Right kidney (tissue), 1 donor: ENCODE measurements at regions not wholly inside any gene's neighbourhood (a gene's known extent, or its start where the extent isn't known, plus 50 kb on each side); places are given as distances from the start of the nearest gene placed in this dataset.

Experiments used
- DNase-seq: peaks from one replicate; pipeline ENCODE4 v3.0.0-alpha.2; 2016

DNA sequence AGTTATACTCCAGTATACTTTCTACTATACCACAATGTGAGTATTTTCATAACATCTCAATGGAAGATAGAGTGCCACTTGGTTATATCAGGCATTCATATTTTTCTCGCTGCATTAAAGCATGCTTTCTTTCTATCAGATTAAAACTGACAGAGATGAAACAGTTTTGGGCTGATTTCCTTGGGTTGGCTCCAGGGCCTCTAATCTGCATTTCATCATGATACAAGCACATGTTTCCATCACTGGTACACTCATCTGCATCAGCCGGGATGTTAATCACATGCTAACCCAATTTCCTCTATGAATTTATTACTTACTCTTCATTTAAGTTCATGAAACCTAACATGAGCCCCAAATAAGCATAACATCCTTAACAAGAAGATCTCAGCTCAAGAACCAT lies 289.0 kb upstream of the DAB1 start:
- no peak for DNase-seq

DNA sequence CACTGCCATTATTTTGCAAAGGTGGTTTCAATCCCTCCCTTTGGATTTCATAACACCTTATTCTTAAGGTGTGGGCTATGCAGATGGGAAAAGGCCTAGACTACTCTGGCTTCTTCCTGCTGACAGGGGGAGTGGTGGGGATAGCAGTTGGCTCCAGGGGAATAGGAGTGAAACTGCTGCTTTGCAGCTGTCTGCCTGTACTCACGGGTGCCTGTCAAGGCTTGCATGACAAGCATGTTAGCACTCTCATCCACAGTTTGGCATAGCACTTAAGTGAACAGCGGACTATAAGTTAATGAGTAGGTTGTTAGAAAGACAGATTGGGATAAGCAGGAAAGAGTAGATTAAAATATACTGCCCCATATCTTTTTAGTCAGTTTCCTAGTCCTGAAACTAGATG lies 287.5 kb upstream of the DAB1 start:
- no peak for DNase-seq

DNA sequence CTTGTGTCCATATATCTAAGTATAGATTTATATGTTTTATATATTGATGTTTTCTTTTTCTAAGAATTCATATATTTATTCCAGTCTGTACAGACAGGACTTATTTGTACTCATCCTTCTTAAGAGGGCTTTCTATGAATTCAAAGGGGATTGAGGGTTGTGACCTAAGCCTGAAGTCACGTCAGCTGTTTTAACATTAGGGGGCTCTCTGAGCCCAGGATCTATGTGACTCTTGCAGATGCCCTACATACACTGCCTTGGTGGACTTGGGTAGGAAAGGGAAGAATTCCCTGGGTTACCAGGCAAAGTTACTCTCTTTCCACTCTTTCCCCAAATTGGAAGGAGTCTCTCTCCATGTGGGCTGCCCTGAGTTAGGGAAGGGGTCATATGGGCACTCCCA lies 283.8 kb upstream of the DAB1 start:
- DNase-seq, result no peak

DNA sequence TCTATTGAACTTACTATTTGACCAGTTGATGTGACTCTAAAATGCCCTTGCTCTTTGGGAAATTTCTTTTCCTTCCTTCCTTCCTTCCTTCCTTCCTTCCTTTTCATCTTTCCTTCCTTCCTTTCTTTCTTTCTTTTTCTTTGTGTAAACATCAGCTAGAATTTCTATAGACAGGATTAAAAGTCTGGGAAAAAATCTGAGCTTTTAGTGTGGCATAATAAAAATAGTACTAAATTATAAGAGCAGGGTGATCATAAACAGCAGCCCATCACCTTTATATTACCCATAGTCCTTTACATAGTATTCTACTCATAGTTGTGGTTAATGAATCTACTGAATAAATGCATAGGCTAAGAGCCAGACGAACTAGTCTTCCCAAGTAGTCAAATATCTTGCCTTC lies 281.0 kb upstream of the DAB1 start:
- no peak for DNase-seq

DNA sequence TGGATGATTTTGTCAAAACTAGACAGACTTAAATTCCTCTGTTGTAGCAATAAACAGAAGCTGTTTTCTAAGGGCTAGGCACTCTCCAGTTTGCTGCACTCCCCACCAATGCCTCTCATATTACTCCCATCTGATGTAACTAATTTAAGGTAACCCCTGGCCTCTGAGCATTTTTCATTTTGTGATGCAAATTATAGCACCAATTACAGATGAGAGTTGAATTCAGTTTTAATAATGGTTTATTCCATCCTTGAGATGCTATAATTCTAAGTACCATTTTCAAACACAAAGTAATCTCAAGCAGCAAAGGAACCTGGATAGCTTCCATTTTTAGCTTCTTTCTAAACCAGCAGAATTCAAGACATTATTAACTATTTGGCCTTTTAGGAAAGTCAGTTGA lies 280.4 kb upstream of the DAB1 start:
- no peak for DNase-seq

DNA sequence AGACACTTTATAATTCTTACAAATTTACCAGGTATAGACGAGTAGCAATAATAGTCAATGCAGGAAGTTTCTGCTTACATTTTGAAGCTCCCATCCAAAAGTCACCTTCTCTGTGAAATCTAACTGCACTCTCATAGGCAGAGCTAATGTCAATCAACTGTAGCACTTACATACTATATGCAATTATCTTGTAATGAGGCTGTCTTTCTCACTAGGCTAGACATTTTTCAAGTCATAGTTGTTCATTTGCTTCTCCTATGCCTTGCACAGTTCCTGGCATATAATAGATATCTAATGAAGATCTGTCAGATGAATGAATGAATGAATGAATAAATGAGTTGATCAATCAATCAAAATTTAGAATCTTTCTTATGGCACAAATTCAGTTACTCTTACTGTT lies 273.0 kb upstream of the DAB1 start:
- DNase-seq, result no peak

DNA sequence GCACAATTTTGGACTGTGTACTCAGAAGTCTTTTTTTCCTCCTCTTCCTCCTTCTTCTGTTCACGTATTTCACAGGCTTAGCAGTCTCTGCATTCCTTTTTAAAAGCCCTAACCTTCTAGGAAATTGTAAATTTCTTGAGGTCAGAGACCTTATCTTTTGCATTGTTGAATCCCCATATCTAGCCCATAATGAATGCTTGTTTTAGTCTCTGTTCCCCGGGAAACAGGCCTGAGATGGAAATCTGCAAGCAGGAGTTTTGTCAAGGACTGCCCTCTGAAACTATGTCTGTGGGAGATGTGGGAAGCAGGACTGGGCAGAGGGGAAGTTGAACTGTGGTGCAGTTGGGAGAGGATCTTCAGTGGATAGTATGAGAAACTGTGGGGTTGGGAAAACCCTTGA lies 272.2 kb upstream of the DAB1 start:
- DNase-seq, result no peak

DNA sequence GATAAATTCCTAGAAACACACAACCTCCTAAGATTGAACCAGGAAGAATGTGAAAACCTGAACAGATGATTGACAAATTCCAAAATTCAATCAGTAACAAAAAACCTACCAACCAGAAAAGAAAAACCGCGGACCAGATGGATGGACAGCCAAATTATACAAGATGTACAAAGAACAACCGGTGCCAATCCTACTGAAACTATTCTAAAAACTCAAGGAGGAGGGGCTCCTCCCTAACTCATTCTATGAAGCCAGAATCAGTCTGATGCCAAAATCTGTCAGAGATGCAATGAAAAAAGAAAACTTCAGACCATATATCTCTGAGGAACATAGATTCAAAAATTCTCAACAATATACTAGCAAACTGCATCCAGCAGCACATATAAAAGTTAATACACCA lies 262.4 kb upstream of the DAB1 start:
- no peak for DNase-seq

DNA sequence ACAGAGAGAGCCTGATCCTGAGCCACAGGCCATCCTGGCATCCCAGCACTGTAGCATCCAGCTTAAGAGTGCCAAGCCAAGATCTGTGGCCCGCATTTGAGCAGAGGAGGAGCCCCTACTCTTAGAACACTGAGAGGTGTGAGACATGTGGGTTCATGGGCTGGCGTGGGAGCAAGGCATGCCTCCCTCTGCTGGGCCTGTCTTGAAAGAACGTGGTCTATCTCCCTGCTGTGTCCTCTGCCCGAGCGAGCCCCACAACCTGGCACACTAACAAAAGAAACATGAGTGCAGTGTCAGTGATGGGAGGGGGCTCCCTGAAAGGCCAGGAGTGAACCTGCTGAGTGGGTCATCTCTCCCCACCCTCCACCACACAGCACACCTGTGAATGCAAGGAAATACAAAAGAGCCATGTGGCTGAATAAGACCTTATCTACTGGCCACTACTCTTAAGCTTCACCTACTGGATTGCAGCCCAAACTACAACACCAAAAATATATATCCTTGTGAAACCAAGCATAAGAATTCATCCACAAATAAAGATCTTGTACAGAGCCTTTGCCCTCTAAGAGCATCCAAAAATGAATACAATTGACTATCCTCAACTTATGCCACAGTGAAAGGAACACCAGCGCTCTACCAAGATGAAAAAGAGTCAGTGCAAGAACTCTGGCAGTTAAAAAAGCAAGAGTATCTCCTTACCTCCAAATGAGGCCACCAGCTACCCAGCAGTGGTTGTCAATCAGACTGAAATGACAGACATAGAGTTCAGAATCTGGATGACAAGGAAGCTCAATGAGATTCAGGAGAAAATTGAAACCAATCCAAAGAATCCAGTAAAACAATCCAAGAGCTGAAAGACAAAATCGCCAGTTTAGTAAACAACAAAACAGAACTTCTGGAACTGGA lies 259.4 kb upstream of the DAB1 start:
- DNase-seq, result no peak

DNA sequence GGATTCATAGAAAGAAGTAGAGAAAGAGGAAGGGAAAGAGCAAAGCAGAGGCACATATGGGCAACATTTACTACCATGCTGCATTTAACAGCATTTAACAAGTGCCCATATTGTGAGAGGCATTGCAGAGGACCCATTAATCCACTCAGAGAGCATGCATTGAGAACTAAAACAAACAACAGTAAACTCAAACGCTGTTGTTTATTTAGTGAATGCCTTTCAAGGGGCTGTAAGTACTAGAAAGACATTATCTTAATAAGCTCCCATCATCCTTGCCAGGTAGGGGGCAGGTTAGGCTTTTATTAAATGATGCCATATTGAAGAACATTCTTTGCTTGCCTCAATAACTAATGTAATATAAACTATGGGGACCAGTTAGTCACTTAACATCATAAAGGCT lies 254.3 kb upstream of the DAB1 start:
- DNase-seq, result no peak

DNA sequence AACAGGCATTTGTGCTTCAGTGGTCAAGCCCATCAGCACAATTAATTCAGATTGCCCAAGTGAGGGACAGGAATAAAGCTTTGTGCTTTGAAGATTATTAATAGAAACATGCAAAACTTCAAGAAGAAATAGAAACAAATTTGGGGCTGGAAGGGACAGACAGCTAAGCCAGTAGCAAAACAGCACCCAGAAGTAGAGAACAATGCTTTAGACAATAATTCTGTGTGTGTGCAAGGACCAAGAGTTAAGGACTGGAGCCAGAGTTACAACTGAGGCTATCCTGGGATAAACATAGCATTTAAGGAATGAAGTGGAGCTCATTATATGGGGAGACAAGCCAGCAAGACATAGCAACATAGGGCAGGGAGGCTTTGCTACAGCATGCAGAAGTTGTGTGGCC lies 251.9 kb upstream of the DAB1 start:
- DNase-seq, result no peak

DNA sequence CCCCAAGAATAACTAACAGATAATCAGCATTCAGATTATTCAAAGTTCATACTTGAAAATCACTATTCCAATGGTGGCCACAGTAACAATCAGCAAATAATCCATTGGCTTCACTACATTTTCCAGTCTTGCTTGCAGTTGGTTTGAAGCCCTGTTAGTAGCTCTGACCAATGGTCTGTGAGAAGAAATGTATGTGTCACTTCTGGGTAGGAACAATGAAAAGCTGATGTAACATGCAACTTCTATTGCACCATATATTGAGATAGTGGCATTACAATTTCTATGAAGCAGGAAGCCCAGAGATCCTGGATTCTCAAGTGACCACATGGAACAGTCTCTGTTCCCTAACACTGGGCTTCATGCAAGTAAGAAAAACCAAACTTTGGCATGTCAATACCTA lies 250.9 kb upstream of the DAB1 start:
- DNase-seq, result no peak

DNA sequence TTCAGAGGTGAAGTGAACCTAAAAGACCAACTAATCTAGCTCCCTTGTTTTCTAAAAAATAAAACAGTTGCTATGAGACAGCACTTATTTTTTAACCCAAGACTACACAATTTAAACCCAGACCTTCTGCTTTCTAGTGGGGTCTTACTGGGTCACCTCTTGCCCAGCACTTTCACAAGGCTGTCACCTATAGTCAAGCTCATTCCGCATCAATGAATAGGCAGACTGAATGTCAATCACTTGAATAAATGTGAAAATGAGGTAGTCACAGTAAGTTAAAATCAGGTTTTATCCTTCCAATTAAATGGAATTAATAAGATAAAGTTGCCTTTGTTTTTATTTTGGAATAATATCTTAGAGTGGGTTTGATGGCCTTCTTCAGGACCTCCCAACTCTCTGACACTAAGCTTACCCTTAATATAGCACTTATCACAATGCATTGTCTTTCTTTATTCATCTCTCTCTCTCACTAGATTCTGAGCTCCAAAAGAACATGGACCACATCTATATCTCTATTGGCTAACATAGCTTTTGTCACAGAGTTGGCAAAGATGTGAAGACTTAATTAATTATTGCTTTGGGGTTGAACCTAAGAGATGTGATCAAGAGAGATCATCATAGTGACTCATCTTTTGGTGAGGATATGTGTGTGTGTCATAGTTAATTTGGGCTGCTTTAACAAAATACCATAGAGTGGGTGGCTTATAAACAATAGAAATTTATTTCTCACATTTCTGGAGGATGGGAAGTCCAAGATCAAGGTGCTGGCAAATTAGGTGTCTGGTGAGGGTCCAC lies 248.7 kb upstream of the DAB1 start:
- no peak for DNase-seq

DNA sequence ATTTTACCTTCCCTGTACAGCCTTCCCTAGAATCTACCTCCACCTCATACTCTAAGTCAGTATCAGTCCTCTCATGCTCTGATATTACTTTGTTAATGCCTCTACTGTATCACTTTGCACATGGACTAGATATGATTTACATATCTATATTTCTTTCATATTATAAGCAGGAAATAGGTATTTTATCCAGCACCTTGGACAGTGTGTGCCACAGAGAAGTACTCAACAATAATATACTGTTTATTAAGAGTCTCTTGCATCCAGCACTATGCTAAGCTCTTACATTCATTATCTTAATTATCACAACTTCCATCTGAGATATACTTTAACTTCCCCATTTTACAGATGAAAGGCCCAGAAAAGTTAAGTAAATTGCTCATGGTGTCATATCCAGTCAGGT lies 247.9 kb upstream of the DAB1 start:
- DNase-seq, result no peak

DNA sequence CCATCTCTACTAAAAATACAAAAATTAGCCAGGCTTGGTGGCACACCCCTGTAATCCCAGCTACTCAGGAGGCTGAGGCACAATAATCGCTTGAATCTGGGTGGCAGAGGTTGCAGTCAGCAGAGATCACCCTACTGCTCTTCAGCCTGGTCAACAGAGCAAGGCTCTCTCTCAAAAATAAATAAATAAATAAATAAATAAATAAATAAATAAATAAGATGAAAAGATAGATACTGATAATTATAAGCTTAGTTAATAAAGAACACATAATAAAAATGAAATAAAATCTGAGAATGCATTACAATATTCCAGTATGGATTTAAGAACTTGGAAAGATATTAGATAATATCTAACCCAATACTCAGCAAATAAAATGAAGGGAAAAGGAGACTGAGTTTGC lies 235.9 kb upstream of the DAB1 start:
- DNase-seq, result no peak

DNA sequence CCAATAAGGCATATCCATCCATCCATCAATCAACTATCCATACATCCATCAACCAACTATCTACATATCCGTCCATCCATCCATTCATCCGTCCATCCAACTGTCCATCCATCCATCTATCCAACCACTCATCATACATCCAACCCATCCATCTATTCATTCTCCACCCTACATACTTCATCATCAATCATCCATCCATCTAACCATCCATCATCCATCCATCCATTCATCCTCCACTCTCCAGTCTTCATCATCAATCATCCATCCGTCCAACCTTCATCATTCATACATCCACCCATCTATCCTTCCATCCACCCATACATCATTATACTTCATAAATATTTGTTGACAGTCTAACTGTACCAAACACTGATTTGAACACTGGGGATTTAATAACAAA lies 231.3 kb upstream of the DAB1 start:
- DNase-seq, result no peak

DNA sequence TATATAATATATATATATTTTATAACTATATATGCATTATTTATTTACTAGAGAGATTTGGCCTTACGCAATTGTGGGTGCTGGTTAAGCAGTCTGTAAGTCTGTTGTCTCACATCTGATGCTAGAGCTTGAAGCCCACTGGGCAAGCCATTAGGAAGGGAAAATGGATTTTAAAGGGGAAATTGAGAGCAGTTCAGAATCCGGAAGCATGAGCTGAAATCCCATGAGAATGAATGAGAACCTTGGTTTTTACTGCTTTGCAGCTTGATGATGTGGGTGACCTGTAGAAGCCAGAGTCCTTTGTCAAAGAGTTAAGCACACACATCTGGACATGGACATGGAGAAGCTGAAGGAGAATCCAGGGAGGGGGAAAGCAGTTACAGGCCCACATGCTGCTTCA lies 220.8 kb upstream of the DAB1 start:
- DNase-seq, result no peak

DNA sequence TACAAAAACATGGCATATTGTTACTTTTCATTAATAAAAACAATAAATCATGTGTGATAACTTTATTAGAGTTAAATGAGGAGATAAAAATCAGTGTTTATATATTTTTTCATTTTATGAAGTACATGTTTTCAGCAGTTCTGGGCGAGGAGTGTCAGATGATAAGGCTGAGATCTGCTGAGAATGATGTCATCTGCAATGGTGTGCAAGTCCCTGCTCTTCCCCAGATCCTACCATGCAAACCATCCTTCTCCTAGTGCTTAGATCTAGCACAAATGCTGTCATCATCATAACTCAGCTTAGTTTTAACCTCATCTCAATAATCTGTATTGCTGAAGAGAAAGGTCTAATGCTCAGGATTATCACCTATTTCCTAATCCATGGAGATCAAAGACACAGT lies 214.4 kb upstream of the DAB1 start:
- DNase-seq, result no peak

DNA sequence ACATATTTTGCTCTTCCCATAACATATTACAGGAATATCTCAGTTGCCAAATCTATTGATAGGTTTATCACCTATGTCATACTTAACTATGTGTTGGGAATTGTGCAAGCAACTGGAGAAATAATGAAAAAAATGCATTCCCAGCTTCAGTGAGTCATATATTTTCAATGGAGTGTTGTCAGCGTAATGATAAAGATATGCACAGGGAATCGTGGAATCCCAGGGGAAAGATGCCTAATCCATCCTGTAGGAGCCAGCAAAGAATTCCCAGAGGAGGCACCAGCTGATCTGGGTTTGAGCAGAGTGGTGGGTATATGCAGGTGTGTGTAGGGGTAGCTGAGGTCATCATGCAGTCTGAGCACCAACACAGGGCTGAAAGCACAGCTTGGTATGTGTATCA lies 213.3 kb upstream of the DAB1 start:
- no peak for DNase-seq

DNA sequence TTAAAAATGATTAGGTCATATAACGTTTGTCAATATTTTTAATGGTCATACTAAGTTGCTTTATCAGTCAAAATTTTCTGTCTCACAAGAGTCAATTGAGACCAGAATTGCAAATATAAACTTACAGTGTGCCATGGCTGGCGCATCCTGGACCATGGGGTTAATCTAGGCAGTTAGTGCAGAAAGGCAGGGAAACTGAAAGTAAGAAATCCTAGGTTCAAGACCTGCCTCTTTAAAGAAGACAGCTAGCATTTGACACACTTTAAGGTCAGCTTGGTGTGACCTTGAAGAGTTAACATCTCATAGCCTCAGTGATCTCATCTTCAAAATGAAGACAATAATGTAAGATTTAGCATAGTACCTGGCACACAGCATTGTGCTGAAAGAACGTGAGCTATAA lies 210.0 kb upstream of the DAB1 start:
- DNase-seq, result no peak

DNA sequence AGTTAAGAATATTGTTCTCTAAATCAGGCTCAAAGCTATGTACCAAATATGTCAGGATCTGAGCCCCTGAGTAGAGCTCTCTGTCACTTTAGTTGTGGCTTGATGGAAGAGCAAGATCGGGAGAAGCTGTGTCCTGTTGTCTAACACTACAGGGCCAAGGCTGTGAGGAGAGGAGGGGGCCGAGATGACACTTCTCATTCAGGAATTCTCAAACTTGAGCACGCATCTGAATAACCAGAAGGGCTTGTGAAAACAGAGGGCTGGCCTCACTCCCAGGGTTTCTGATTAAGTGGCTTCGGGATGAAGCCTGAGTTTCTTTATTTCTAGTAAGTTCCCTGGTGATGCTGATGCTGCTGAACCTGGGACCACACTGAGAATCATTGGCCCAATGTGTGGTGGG lies 209.2 kb upstream of the DAB1 start:
- no peak for DNase-seq

DNA sequence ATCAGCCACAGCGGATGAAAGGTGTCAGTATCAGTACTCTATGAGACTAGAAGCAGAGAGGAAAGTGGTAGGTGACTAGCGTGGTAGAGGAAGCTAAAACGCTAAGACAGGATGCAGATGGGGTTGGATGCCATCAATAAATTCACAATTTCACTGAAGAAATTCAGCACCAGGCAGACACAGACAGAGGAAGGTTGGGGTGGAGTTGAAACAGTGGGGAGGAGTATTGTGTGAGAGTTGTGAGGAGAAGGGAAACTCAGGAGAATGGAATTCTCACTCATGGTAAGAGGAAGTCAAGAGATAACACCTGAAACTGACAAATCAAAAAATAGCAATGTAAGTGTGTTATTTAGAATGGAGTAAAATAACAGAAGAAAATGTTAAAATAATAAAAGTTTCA lies 208.5 kb upstream of the DAB1 start:
- no peak for DNase-seq

DNA sequence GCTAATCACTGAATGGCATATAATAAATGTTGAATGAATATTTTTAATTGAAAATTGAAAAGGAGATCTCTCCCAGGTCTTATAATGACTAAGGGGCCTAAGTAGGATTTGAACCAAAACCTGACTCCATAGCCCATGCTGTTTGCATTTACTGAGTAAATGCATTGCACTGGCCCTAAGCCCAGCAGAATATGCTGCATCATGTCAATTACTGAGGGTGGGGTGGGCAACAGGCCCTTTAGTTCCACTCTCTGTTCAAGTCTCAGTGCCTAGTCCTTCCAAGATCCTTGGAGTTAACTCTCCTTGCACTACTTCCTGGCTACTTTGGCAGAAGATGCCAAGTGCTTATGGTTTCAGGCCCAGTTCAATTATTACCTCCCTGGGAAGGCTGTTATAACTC lies 203.8 kb upstream of the DAB1 start:
- DNase-seq, result no peak
